Thyroid gland (tissue), 4 donors: ENCODE measurements at regions not wholly inside any gene's neighbourhood (a gene's known extent, or its start where the extent isn't known, plus 50 kb on each side); places are given as distances from the start of the nearest gene placed in this dataset.

Experiments
- POLR2A ChIP-seq, 2 donors: fragments of 450-650 bp; IDR thresholded peaks; one replicate each; pipeline ENCODE4 v1.6.1; 2017; ENCODE audit warnings: antibody characterized with exemption in 2 of 2, mild to moderate bottlenecking in 2 of 2, moderate library complexity in 1 of 2
- TF ChIP-seq, protein P1 (sequence below), 6 experiments: fragments of 200-600 bp in 3 of 6; fragments of 450-650 bp in 3 of 6; sonication (generic) in 3 of 6; IDR thresholded peaks; one replicate each; pipeline ENCODE4 v1.5.1; 2016 to 2019; ENCODE audit warnings: antibody characterized with exemption in 6 of 6, mild to moderate bottlenecking in 2 of 6, inconsistent platforms in 1 of 6, moderate library complexity in 1 of 6

GRCh38 chr5:111655169-111655924 is 101.6 kb downstream of the NREP start:
- TF ChIP-seq, protein P1, sequence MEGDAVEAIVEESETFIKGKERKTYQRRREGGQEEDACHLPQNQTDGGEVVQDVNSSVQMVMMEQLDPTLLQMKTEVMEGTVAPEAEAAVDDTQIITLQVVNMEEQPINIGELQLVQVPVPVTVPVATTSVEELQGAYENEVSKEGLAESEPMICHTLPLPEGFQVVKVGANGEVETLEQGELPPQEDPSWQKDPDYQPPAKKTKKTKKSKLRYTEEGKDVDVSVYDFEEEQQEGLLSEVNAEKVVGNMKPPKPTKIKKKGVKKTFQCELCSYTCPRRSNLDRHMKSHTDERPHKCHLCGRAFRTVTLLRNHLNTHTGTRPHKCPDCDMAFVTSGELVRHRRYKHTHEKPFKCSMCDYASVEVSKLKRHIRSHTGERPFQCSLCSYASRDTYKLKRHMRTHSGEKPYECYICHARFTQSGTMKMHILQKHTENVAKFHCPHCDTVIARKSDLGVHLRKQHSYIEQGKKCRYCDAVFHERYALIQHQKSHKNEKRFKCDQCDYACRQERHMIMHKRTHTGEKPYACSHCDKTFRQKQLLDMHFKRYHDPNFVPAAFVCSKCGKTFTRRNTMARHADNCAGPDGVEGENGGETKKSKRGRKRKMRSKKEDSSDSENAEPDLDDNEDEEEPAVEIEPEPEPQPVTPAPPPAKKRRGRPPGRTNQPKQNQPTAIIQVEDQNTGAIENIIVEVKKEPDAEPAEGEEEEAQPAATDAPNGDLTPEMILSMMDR (IDR thresholded peaks at IDR 0.05): no peak
- no peak for TF ChIP-seq POLR2A (IDR thresholded peaks at IDR 0.05)
